ENCODE measurements at regions not wholly inside any gene's neighbourhood (a gene's known extent, or its start where the extent isn't known, plus 50 kb on each side); places are given as distances from the start of the nearest gene placed in this dataset.

DNA sequence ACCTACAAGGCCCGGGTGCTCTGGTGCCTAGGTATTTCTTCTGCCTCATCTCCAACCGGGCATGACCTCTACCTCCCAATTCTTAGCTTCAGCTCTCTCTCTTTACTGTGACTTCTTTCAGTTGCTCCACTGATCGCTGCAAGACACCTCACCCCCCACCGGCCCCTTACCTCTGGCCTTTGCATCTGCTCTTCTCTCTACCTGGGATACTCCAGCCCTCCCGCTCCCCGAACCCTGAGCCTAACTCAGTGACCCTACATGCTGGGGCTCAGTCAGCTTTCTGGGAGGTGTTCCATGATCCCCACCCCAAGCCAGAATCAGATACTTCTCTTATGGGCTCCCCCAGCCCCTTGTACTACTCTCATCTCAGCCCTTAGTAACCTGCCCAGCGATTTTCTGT is 99.6 kb downstream of the EFNB1 start:
- no peaks in the 10 kb centered on the region for H3K4me1 Mint-ChIP-seq
- H3K27ac Mint-ChIP-seq, result no peak overlapping the region
- ATAC-seq (ENCODE audit: low read depth), result no peak
- H3K9me3 Mint-ChIP-seq, result no peaks in the 10 kb centered on the region
- H3K4me3 Mint-ChIP-seq, result no peak overlapping the region
- no peak for DNase-seq (ENCODE audit: low spot score in 2 of 2)
- H3K27me3 Mint-ChIP-seq, result peaks cover 3% of the 10 kb centered on the region
- H3K36me3 Mint-ChIP-seq, result no peaks in the 10 kb centered on the region

DNA sequence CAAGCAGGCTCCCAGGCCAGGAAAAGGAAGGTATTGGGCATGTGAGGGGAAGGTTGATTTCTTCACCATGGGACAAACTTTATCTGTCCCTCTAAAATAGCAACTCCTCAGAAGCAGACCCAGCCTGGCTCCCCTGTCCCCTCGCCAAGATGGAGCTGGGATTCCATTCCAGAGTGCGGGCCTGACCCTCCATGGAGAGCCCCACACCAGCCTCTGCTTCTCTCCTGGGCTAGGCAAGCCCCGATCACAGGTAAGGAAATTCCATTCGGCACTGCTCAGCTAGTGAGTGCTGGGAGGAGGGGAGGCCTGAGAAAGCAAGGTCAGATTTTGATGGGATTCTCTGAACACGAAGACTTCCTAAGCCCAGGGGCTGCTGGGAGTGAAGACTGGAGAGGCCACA is 98.4 kb downstream of the EFNB1 start:
- DNase-seq (ENCODE audit: low spot score in 2 of 2) (no peak), ATAC-seq (ENCODE audit: low read depth) (no peak)
- H3K36me3 Mint-ChIP-seq, result no peaks in the 10 kb centered on the region
- no peak overlapping the region for H3K27ac Mint-ChIP-seq
- no peaks in the 10 kb centered on the region for H3K9me3 Mint-ChIP-seq
- peaks cover 3% of the 10 kb centered on the region for H3K27me3 Mint-ChIP-seq
- no peaks in the 10 kb centered on the region for H3K4me1 Mint-ChIP-seq
- no peak overlapping the region for H3K4me3 Mint-ChIP-seq

DNA sequence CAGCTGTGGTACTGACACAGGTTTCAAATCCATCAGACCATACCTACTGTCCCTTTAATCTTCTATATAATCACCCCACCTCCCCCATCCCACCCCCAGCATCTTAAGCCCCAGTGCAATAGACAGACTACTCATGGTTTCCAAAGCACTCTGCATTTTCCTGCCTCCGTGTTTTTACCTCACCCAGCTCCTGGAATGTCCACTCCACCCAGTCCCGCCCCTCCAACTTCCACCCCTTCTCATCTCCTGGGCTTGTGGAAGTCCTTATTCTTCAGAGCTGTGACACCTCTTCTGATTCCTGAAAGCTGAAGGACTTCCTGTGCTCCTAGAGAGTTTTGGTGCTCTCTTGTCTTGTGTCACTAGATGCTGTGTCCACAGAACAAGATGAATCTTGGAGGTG is 94.3 kb downstream of the EFNB1 start:
- Mint-ChIP-seq H3K27me3 (peaks cover 3% of the 10 kb centered on the region), H3K36me3 (no peaks in the 10 kb centered on the region), H3K9me3 (no peaks in the 10 kb centered on the region), H3K4me3 (no peak overlapping the region), H3K27ac (no peak overlapping the region), H3K4me1 (no peaks in the 10 kb centered on the region)
- ATAC-seq (ENCODE audit: low read depth) (no peak), DNase-seq (ENCODE audit: low spot score in 2 of 2) (no peak)

DNA sequence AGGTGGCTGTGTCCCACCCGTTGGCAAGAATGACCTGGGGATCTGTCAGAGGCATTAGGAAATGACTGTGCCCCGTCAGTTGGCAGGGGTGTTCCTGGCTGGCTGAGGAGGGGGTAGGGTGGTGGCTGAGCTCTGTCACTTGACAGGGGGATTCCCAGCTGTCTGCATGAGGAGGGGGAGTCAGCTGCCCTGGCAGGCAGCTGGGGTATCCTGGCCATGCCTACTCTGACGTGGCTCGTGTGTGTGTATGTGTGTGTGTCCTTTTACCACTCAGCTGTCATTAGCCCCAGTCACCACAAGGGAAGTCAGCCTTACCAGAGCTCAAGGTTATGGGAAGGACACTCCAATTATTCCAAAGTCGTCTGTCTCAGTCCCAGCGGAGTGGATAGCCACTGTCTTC is 93.2 kb downstream of the EFNB1 start:
- DNase-seq (ENCODE audit: low spot score in 2 of 2), result no peak
- no peak overlapping the region for H3K4me3 Mint-ChIP-seq
- H3K36me3 Mint-ChIP-seq, result no peaks in the 10 kb centered on the region

DNA sequence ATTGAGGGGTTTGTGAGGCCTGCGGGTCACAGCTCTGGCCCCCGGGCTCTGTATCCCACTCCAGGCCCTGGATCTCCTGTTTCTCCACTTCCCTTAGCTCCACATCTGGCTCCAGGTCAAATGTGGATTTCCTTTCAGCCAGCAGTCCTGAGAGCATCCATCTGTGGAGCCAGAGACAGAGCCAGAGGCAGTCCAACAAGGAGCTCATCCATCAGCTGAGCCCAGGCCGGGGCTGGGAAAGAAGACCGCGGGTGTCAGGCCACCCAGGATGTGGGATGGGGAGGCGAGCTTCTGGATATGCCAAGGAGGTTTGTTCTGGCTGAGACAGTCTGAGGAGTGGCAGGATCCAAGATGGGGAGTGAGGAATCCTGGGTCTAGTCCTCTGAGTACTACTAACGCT is 91.7 kb downstream of the EFNB1 start:
- H3K27me3 Mint-ChIP-seq, result peaks cover 6% of the 10 kb centered on the region
- H3K4me3 Mint-ChIP-seq, result no peak overlapping the region
- DNase-seq (ENCODE audit: low spot score in 2 of 2) (no peak), ATAC-seq (ENCODE audit: low read depth) (no peak)
- no peaks in the 10 kb centered on the region for H3K4me1 Mint-ChIP-seq
- no peaks in the 10 kb centered on the region for H3K36me3 Mint-ChIP-seq
- no peak overlapping the region for H3K27ac Mint-ChIP-seq
- no peaks in the 10 kb centered on the region for H3K9me3 Mint-ChIP-seq

More for the DNA sequence above, 93.2 kb downstream of the EFNB1 start:
- Mint-ChIP-seq H3K9me3 (no peaks in the 10 kb centered on the region), H3K27ac (no peak overlapping the region), H3K27me3 (peaks cover 3% of the 10 kb centered on the region), H3K4me1 (no peaks in the 10 kb centered on the region)
- ATAC-seq (ENCODE audit: low read depth), result no peak

DNA sequence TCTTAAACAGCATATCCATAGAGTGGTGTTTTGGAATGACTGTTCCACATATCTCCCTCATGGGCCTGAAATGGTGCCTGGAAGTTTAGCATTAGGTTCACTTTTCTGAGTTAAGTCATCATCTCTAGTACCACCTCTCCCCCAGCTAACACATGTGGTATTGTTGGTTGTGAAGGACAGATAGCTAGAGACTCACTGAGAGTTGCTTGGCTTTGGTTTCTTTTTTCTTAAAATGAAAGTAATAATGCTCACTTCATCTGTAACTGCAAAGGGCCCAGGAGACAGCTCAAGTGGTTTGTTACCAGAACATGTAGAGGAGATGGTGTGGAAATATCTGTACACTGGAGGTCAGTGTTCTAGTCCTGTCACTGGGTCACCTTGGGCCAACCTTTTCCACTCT is 90.9 kb downstream of the EFNB1 start:
- Mint-ChIP-seq H3K27ac (no peak overlapping the region), H3K4me3 (no peak overlapping the region), H3K27me3 (peaks cover 6% of the 10 kb centered on the region), H3K4me1 (no peaks in the 10 kb centered on the region), H3K9me3 (no peaks in the 10 kb centered on the region), H3K36me3 (no peaks in the 10 kb centered on the region)
- DNase-seq (ENCODE audit: low spot score in 2 of 2) (no peak), ATAC-seq (ENCODE audit: low read depth) (no peak)

DNA sequence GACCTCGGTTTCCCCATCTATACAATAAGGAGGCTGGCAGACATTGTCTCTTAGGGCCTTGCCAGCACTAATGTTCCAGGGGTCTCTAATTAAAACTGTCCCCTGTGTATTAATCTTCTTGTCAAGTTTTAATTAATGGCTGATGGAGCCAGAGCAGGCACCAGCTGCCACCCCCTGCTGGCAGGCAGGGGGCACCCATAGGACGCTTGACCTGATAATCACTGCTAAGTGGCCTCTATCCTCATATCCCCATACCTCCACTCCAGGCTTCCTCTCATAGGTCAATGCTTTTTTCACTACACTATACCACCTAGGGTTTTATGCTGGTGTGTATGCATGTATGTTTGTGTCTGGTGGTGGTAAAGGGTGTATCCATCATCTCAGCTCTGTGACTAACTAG is 89.4 kb downstream of the EFNB1 start:
- Mint-ChIP-seq H3K27me3 (peaks cover 7% of the 10 kb centered on the region), H3K27ac (no peak overlapping the region), H3K9me3 (no peaks in the 10 kb centered on the region), H3K4me1 (no peaks in the 10 kb centered on the region), H3K4me3 (no peak overlapping the region), H3K36me3 (no peaks in the 10 kb centered on the region)
- DNase-seq (ENCODE audit: low spot score in 2 of 2) (no peak), ATAC-seq (ENCODE audit: low read depth) (no peak)

DNA sequence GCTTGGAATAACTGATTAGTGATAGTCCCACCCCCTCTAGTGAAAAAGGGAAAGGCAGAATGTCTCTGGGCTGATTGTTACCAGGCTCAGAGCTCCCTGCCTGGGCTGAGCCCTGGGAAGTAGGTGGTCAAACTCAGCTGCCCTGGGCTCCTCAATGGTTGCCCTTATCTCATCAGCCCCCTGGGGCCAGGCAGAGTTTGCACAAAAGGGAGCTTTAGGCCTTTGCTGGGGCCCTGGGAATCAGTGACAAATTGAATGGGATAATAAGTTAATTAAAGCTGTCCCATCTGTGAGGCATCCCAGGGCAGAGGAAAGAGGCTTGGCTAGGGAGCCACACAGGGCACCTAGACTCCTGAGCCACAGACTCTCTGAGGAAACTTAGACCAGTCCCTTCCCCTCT is 89.0 kb downstream of the EFNB1 start:
- Mint-ChIP-seq H3K36me3 (no peaks in the 10 kb centered on the region), H3K27me3 (peaks cover 10% of the 10 kb centered on the region), H3K4me3 (no peak overlapping the region), H3K27ac (no peak overlapping the region), H3K4me1 (no peaks in the 10 kb centered on the region), H3K9me3 (no peaks in the 10 kb centered on the region)
- DNase-seq (ENCODE audit: low spot score in 2 of 2), result no peak
- ATAC-seq (ENCODE audit: low read depth), result no peak

DNA sequence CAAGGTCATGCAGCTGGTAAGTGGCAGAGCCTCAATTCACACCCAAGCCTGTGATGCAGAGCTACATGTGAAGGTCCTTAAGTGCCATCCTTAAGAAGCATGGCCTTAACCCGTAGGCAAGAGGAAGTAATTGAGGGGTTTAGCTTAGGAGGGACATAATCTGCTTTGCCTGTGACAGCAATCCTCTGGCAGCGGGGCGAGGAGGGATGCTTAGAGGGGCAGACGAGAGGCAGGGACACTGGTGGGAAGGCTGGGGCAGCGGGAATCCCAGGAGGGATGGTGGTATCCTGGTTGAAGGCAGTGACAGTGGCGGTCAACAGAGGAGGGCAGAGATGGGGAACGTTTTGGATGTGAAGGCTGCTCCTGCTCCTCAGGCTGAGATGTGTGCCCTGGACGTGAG is 88.1 kb downstream of the EFNB1 start:
- no peak overlapping the region for H3K4me3 Mint-ChIP-seq
- no peak overlapping the region for H3K27ac Mint-ChIP-seq
- no peaks in the 10 kb centered on the region for H3K9me3 Mint-ChIP-seq
- DNase-seq (ENCODE audit: low spot score in 2 of 2) (no peak), ATAC-seq (ENCODE audit: low read depth) (no peak)
- peaks cover 13% of the 10 kb centered on the region for H3K27me3 Mint-ChIP-seq
- no peaks in the 10 kb centered on the region for H3K36me3 Mint-ChIP-seq
- no peaks in the 10 kb centered on the region for H3K4me1 Mint-ChIP-seq

DNA sequence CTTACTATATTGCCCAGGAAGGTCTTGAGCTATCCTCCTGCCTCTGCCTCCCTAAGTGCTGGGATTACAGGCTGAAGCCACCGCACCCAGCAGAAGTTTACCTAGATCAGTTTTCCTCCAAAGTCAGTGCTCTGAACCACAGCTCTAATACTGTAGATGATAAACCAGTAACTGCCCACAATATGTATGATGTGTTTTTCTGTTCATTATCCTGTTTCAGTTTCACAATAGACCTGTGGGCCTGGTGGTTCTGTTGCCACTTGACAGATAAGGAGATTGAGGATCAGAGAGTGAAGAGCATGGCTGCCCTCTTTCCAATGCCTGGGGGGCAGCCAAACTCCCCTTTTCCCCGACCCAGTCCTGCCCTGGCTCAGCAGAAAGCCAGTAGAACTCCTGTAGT is 87.0 kb downstream of the EFNB1 start:
- ATAC-seq (ENCODE audit: low read depth) (no peak), DNase-seq (ENCODE audit: low spot score in 2 of 2) (no peak)
- H3K27ac Mint-ChIP-seq, result no peak overlapping the region
- H3K9me3 Mint-ChIP-seq, result no peaks in the 10 kb centered on the region
- peaks cover 13% of the 10 kb centered on the region for H3K27me3 Mint-ChIP-seq
- H3K4me1 Mint-ChIP-seq, result no peaks in the 10 kb centered on the region
- no peaks in the 10 kb centered on the region for H3K36me3 Mint-ChIP-seq
- no peak overlapping the region for H3K4me3 Mint-ChIP-seq

DNA sequence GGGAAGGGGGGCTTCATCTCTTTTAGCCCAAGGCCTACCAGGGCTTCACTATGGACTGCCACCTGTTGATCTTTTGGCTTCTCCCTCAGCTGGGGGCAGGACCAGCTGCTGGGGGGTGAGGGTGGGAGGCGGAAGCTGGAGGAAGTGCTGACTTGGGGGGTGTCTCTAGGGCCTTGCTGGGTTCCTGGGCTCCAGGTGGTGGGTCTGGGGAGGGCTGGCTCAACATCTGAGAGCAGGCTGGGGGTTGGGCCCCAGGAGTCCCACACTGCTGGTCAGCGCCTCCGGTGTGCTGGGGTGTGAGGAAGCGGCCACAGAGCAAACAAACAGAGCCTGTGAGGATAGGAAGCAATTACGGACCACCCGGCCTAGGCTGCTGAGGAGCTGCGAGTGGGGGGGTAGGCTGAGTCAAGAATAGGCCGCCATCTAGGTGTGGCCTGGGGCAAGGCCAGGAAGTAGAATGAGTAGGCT is 85.7 kb downstream of the EFNB1 start:
- no peaks in the 10 kb centered on the region for H3K36me3 Mint-ChIP-seq
- H3K27ac Mint-ChIP-seq, result no peak overlapping the region
- no peak overlapping the region for H3K4me3 Mint-ChIP-seq
- ATAC-seq (ENCODE audit: low read depth) (no peak), DNase-seq (ENCODE audit: low spot score in 2 of 2) (no peak)
- peaks cover 13% of the 10 kb centered on the region for H3K27me3 Mint-ChIP-seq
- H3K4me1 Mint-ChIP-seq, result no peaks in the 10 kb centered on the region
- no peaks in the 10 kb centered on the region for H3K9me3 Mint-ChIP-seq

DNA sequence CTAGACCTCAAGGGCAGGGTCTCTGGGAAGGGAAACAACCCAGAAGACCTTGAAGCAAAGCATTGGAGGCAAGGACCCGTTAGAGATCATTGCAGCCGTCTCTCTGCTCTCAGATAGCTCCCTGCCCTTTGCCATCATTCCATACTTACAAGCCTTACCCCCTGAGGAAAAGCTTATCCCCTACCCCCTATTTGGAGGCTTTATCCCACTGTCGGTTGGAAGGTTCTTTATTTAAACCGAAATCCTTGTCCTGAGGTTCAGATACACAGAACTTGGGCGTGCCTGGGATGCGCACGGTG is 84.4 kb downstream of the EFNB1 start:
- no peak overlapping the region for H3K27ac Mint-ChIP-seq
- peaks cover 13% of the 10 kb centered on the region for H3K27me3 Mint-ChIP-seq
- ATAC-seq (ENCODE audit: low read depth) (no peak), DNase-seq (ENCODE audit: low spot score in 2 of 2) (no peak)
- H3K36me3 Mint-ChIP-seq, result no peaks in the 10 kb centered on the region
- H3K4me3 Mint-ChIP-seq, result no peak overlapping the region
- H3K4me1 Mint-ChIP-seq, result no peaks in the 10 kb centered on the region
- H3K9me3 Mint-ChIP-seq, result no peaks in the 10 kb centered on the region

DNA sequence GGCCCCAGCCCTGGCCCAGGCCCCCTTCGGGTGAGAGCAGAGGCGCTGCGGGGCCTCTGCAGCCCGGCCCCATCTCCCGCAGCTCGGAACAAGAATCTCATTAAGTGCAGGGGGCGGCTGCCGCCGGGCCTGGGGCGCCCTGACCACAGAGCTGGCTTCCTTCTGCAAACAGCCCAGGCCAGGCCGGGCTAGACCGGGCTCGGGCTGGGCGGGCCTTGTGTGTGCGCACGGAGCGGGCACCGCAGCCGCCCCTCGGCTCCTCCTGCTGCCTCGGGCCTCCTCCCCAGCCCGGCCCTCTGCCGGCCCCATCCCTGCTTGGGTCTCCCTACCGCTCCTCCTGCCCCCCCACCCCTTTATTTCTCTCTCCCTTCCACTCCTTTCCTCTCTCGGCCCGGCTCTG is 83.3 kb downstream of the EFNB1 start:
- Mint-ChIP-seq H3K4me3 (no peak overlapping the region), H3K36me3 (no peaks in the 10 kb centered on the region), H3K27me3 (peaks cover 13% of the 10 kb centered on the region), H3K4me1 (no peaks in the 10 kb centered on the region), H3K9me3 (no peaks in the 10 kb centered on the region), H3K27ac (no peak overlapping the region)
- DNase-seq (ENCODE audit: low spot score in 2 of 2) (no peak), ATAC-seq (ENCODE audit: low read depth) (no peak)

DNA sequence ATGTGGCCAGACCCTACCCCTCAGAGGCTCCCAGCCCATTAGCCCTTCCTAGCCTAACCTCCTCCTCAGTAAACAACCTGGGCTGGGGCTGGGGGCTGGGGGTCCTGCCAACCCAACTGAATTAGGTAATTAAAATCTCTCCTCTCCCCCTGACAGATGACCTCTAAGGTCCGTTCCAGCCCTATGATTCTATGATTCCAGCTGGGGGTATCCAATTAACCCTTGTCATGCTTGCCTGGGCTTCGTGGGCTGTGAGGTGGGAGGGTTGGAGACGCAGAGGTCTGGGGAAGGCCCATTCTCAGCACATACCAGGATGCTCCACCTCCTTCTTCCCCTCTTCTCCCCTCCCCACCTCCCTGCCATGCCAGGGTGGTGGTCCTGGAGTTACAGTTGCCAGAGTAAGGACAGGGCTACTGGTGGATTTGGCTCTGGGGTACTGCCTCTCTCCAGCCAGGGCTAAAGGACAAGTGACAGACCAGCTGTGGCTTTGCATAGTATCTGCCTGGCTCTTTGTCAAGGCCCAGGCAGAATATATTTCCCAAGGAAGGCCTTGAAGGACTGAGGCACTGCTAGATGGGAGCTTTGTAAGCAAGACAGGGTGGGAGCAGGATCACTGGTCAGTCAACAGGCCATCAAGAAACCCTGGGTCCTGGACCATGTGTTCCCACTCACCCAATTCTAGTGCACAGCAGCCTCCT is 82.1 kb downstream of the EFNB1 start:
- Mint-ChIP-seq H3K27ac (no peak overlapping the region), H3K4me1 (no peaks in the 10 kb centered on the region)

DNA sequence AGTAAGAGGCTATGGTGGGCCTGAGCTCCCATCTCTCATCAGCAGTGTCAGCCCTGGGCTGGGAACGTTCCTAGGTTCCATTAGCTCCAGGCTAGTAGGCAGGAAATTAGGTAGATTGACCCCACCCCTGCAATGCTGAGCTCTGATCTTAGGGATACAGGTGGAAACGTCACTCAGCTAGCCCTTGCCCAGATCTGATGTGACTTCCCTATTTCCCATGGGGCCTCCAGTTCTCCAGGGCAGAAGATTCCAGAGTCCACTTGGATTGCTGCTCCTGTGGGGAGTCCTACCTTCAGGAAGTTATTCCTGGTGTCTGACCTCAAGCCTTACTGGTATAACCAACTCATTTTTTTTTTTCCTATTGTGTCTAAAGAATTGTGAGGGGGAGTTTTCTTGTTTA is 81.1 kb downstream of the EFNB1 start:
- H3K36me3 Mint-ChIP-seq, result no peaks in the 10 kb centered on the region
- H3K4me3 Mint-ChIP-seq, result no peak overlapping the region

More for the DNA sequence above, 82.1 kb downstream of the EFNB1 start:
- peaks cover 10% of the 10 kb centered on the region for H3K27me3 Mint-ChIP-seq
- no peak for ATAC-seq (ENCODE audit: low read depth)
- no peaks in the 10 kb centered on the region for H3K9me3 Mint-ChIP-seq
- H3K4me3 Mint-ChIP-seq, result no peak overlapping the region
- H3K36me3 Mint-ChIP-seq, result no peaks in the 10 kb centered on the region
- DNase-seq (ENCODE audit: low spot score in 2 of 2), result no peak

More for the DNA sequence above, 81.1 kb downstream of the EFNB1 start:
- Mint-ChIP-seq H3K27me3 (peaks cover 10% of the 10 kb centered on the region), H3K27ac (no peak overlapping the region), H3K4me1 (no peaks in the 10 kb centered on the region), H3K9me3 (no peaks in the 10 kb centered on the region)
- ATAC-seq (ENCODE audit: low read depth), result no peak
- no peak for DNase-seq (ENCODE audit: low spot score in 2 of 2)

All from memory B cell (primary cell).